ENCODE measurements at regions not wholly inside any gene's neighbourhood (a gene's known extent, or its start where the extent isn't known, plus 50 kb on each side); places are given as distances from the start of the nearest gene placed in this dataset.
"Not testable (repeated sequence)": the region's sequence is repeated elsewhere in the genome, so short reads cannot be mapped to it uniquely, and the experiment has no call there.

- POLR2A ChIA-PET: no interaction called here
- DNase-seq (ENCODE audit: extremely low spot score): no peak
- CTCF ChIA-PET: no interaction called here
- TF ChIP-seq BHLHE40 (IDR thresholded peaks at IDR 0.05; ENCODE audit: borderline replicate concordance): no peak
- TF ChIP-seq SUZ12 (IDR thresholded peaks at IDR 0.05): no peak
- no peak for TF ChIP-seq NFRKB (IDR thresholded peaks at IDR 0.05)
- no peak for TF ChIP-seq SP1 (IDR thresholded peaks at IDR 0.05)
- no peak for TF ChIP-seq LEF1 (IDR thresholded peaks at IDR 0.05; ENCODE audit: borderline replicate concordance)
- TF ChIP-seq CTBP1 (IDR thresholded peaks at IDR 0.05; ENCODE audit: borderline replicate concordance): no peak
- TF ChIP-seq HDGF (IDR thresholded peaks at IDR 0.05; ENCODE audit: borderline replicate concordance): no peak
- no peak for TF ChIP-seq ELF4 (IDR thresholded peaks at IDR 0.05)
- no peak for TF ChIP-seq ARNT (IDR thresholded peaks at IDR 0.05)
- TF ChIP-seq PKNOX1 (IDR thresholded peaks at IDR 0.05): no peak
- TF ChIP-seq TARDBP (IDR thresholded peaks at IDR 0.05): no peak
- no peak for TF ChIP-seq ZNF384 (IDR thresholded peaks at IDR 0.05)
- no peak for TF ChIP-seq L3MBTL2 (conservative IDR thresholded peaks at IDR 0.05)
- TF ChIP-seq FOXK2 (IDR thresholded peaks at IDR 0.05): no peak
- TF ChIP-seq FOXM1 (IDR thresholded peaks at IDR 0.05; ENCODE audit: borderline replicate concordance): no peak
- no peak for TF ChIP-seq FOXA1 (IDR thresholded peaks at IDR 0.05)
These were observed 506.0 kb downstream of the DIPK2A start for GRCh38 chr3:144477593-144477992.

- no peak for TF ChIP-seq BHLHE40 (IDR thresholded peaks at IDR 0.05; ENCODE audit: borderline replicate concordance)
- TF ChIP-seq ARNT (IDR thresholded peaks at IDR 0.05): no peak
- no peak for TF ChIP-seq FOXM1 (IDR thresholded peaks at IDR 0.05; ENCODE audit: borderline replicate concordance)
- no peak for TF ChIP-seq SUZ12 (IDR thresholded peaks at IDR 0.05)
- TF ChIP-seq ELF4 (IDR thresholded peaks at IDR 0.05): no peak
- TF ChIP-seq TARDBP (IDR thresholded peaks at IDR 0.05): no peak
- TF ChIP-seq SP1 (IDR thresholded peaks at IDR 0.05): no peak
- TF ChIP-seq LEF1 (IDR thresholded peaks at IDR 0.05; ENCODE audit: borderline replicate concordance): no peak
- TF ChIP-seq ZNF384 (IDR thresholded peaks at IDR 0.05): no peak
- TF ChIP-seq NFRKB (IDR thresholded peaks at IDR 0.05): no peak
These were observed 508.8 kb downstream of the DIPK2A start for GRCh38 chr3:144480416-144480919.

GRCh38 chr3:144482876-144483275 lies 511.3 kb downstream of the DIPK2A start:
- TF ChIP-seq L3MBTL2 (conservative IDR thresholded peaks at IDR 0.05) (no peak), SUZ12 (IDR thresholded peaks at IDR 0.05) (no peak)
- ChIA-PET CTCF (no interaction called here), POLR2A (no interaction called here)
- no peak for DNase-seq (ENCODE audit: extremely low spot score)

More at GRCh38 chr3:144480416-144480919, 508.8 kb downstream of the DIPK2A start:
- ChIA-PET CTCF (no interaction called here), POLR2A (no interaction called here)
- no peak for DNase-seq (ENCODE audit: extremely low spot score)

- no peak for DNase-seq (ENCODE audit: extremely low spot score)
- CTCF ChIA-PET: interaction anchor here (0.6 kb wide), 1 partner anchor 607 kb away, joined by 3 read pairs; no protein-coding TSS in a partner anchor
- POLR2A ChIA-PET: no interaction called here
- TF ChIP-seq NFRKB (IDR thresholded peaks at IDR 0.05) (no peak), FOXM1 (IDR thresholded peaks at IDR 0.05; ENCODE audit: borderline replicate concordance) (no peak)
These were observed 515.4 kb downstream of the DIPK2A start for GRCh38 chr3:144487011-144487410.

GRCh38 chr3:144488927-144489326 lies 517.3 kb downstream of the DIPK2A start:
- CTCF ChIA-PET: no interaction called here
- POLR2A ChIA-PET: no interaction called here
- TF ChIP-seq FOXA1 (IDR thresholded peaks at IDR 0.05) (no peak), FOXK2 (IDR thresholded peaks at IDR 0.05) (no peak), CTBP1 (IDR thresholded peaks at IDR 0.05; ENCODE audit: borderline replicate concordance) (no peak), ARNT (IDR thresholded peaks at IDR 0.05) (no peak), ZNF384 (IDR thresholded peaks at IDR 0.05) (no peak), NFRKB (IDR thresholded peaks at IDR 0.05) (no peak), SP1 (IDR thresholded peaks at IDR 0.05) (no peak), L3MBTL2 (conservative IDR thresholded peaks at IDR 0.05) (no peak), FOXM1 (IDR thresholded peaks at IDR 0.05; ENCODE audit: borderline replicate concordance) (no peak), LEF1 (IDR thresholded peaks at IDR 0.05; ENCODE audit: borderline replicate concordance) (no peak), TARDBP (IDR thresholded peaks at IDR 0.05) (no peak), PKNOX1 (IDR thresholded peaks at IDR 0.05) (no peak), BHLHE40 (IDR thresholded peaks at IDR 0.05; ENCODE audit: borderline replicate concordance) (no peak), SUZ12 (IDR thresholded peaks at IDR 0.05) (no peak), ELF4 (IDR thresholded peaks at IDR 0.05) (no peak), HDGF (IDR thresholded peaks at IDR 0.05; ENCODE audit: borderline replicate concordance) (no peak)
- no peak for DNase-seq (ENCODE audit: extremely low spot score)

- TF ChIP-seq PKNOX1 (IDR thresholded peaks at IDR 0.05): no peak
- TF ChIP-seq ELF4 (IDR thresholded peaks at IDR 0.05): no peak
- no peak for TF ChIP-seq ZNF384 (IDR thresholded peaks at IDR 0.05)
- no peak for TF ChIP-seq ARNT (IDR thresholded peaks at IDR 0.05)
- TF ChIP-seq LEF1 (IDR thresholded peaks at IDR 0.05; ENCODE audit: borderline replicate concordance): no peak
- TF ChIP-seq FOXA1 (IDR thresholded peaks at IDR 0.05): no peak
- no peak for TF ChIP-seq FOXM1 (IDR thresholded peaks at IDR 0.05; ENCODE audit: borderline replicate concordance)
- no peak for TF ChIP-seq NFRKB (IDR thresholded peaks at IDR 0.05)
- no peak for TF ChIP-seq CTBP1 (IDR thresholded peaks at IDR 0.05; ENCODE audit: borderline replicate concordance)
- TF ChIP-seq BHLHE40 (IDR thresholded peaks at IDR 0.05; ENCODE audit: borderline replicate concordance): no peak
- TF ChIP-seq SP1 (IDR thresholded peaks at IDR 0.05): no peak
- TF ChIP-seq FOXK2 (IDR thresholded peaks at IDR 0.05): no peak
- TF ChIP-seq L3MBTL2 (conservative IDR thresholded peaks at IDR 0.05): no peak
- DNase-seq (ENCODE audit: extremely low spot score): no peak
- POLR2A ChIA-PET: no interaction called here
- CTCF ChIA-PET: no interaction called here
These were observed 519.7 kb downstream of the DIPK2A start for GRCh38 chr3:144491333-144491732.

GRCh38 chr3:144494651-144495050 lies 523.0 kb downstream of the DIPK2A start:
- POLR2A ChIA-PET; DNase-seq (ENCODE audit: extremely low spot score); CTCF ChIA-PET: not testable (repeated sequence)
